HG03432 (cell line): ENCODE measurements at regions not wholly inside any gene's neighbourhood (a gene's known extent, or its start where the extent isn't known, plus 50 kb on each side); places are given as distances from the start of the nearest gene placed in this dataset.

Source experiments
- ATAC-seq: cut with Tn5 transposase; IDR thresholded peaks from one replicate; pipeline ENCODE4 v1.9.1; 2021; ENCODE audit warnings: mild to moderate bottlenecking, moderate library complexity; ENCODE audit not compliant: unreplicated experiment

DNA sequence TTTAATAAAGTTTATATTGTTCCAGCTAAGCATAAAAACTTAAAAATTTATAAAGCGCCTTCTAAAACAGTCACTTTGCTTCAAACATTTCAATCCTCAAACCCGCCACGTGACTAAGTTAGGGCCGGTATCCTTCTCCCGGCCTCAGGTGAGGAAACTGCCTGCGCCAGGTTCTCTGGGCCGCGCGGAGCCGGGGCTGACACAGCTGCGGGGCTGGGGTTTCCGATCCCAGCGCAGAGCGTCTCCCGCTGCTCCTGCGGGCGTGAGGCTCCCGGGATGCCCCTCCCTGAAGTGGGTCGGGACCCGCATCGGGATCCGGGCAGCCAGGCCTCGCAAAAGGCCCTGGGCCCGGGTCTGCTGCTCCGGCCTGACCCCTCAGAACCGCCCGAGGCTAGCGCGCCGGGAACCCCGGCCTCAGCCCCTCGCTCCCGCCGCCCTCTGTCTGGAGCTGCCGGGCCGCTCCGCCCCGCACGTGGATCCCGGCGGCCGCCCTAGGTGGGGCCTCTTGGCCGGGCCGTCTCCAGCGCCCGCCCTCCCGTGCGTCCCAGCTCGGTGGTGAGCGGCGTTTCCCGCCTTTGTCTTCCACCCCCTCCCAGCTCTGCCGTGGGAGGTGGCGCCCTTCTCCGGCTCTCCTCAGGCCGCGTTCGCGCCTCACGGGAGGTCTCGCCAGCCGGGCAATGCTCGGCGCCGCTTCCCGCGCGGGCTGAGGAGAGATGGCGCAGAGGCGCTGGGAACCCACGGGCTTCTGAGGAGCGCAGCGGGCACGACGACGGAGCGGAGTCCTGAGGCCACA, 267.9 kb downstream of the DLL1 start:
- ATAC-seq: no peak

DNA sequence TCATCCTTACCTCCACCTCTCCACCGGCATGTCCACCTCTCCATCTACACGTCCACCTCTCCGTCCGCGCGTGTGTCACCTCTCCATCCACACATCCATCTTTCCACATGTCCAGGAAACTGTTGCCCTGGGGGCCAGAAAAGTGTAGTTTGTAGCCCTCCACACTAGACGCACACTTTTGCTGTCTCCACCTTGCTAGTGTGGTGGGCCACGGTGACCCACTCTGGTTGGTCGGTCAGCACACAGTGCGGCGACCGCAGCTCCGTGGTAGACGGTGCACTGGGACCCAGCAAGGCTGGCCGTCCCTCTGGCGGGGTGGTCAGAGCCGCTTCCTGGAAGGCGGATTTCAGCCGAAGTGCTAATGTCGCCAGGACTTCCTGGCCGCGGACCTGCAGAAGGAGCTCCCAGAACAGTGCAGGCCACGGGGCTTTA, 268.6 kb downstream of the DLL1 start:
- ATAC-seq: no peak

DNA sequence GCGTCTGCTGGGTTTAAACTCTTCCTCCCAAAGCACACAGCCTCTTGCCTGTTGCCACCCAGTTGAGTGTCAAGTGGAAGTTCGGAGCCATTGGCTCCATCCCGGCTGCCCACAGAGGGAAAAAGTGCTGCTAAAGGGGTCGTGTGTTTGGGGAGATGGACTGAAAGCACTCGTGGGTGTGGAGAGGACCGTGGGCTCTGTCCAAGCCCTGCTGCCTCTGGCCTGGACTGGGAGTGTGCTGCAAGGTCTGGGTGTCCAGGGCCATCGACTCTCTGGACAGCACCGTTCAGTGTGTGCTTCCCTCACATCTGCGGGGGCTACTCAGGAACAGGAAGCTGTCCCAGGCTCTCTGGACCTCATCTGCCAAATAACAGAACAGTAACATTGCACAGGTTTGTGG, 269.3 kb downstream of the DLL1 start:
- no peak for ATAC-seq

DNA sequence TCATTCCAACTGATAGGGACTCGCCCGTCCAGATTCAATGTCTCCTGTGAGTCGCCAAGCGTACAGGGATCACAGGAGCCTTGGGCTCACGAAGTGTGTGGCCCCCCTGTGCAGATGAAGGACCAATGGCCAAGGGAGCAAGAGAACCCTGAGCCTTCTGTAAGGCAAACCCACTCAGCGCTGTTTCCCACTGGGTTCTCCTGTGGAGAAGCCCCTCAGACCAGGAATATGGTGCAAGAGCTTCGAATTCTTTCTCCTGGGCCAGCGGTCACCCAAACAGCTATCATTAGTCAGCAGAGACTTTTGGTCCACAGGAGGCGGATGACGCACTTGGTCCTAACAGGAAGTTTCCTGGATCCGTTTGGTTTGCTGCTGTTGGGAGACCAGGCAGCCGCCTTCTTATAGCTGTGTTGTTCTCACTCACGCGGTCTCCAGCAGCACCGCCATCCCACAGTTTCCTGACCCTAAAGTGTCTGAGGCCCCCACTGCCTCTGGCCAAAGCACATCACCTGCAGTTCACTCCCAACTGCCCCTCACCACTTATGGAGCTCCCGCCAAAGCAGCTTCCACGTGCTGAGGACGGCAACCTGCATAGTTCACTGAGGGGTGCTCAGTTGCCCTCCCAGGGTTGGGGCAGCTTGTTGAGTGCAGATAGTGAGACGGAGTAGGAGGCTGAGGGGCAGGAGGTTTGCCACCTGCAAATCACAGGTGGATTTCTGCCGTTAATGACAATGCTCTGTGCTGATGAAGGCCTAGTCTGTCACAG, 268.6 kb downstream of the ERMARD start:
- ATAC-seq: no peak

DNA sequence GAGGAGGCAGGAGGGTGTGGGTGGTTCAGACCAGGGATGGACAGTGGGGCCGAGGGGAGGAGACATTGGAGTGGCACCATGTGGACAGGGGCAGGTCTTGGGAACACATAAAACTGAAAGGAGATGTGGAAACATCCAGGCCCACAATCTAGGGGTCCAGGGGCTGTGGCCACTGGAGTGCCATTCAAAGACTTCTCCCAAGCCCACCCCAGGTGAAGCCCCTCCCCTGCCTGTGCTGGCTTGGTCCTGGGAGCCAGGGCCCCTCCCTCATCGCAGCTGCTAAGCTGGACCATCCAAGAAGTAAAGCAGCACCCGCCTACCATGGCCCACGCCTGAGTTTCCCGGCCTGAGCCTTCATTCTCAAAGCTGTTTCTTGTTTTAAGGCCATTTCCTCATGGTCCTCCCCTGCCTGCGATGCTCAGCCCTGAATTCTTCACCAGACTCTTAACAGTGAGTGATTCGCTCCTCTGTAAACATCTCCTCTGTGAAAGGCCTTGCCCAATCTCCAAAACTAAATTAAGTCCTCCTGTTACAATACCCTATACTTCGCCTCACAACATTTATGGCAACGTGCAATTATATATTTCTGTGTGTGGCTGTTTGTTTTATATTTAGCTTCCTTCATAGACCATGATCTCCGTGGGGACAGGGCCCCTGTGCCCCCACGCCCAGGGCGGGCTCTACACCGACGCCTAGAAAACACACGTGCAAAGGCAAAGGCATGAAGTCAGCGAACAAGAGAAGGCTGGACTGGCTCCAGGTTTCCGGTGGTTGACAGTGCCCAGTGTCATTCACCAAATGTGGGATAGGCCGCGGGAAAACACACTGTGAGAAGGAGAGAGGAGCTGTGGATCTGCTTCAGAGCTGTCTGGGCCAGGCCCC, 267.8 kb downstream of the ERMARD start:
- no peak for ATAC-seq

DNA sequence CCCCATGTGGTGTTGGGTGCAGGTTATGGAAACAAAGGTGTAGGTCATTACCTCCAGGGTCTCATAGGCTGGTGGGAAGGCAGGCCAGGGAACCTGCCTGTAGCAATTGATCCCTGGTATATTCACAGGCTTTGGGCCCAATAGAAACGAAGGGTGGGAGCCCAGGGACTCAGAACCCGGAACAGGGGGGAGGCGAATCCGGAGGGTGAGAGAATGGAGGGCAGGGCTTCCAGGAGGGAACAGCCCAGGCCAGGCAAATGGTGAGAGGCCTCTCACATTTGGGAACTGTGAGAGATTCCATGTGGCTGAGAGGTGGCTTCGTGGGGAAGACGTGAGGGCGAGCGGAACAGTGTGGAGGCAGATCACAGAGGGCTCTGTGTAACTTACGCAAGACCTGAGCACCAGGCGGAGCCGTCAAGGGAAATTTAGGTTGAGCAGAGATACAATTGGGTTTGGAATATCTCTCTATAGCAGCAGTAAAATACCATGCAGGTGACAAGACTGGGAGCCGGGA, 267.1 kb downstream of the ERMARD start:
- ATAC-seq: no peak

DNA sequence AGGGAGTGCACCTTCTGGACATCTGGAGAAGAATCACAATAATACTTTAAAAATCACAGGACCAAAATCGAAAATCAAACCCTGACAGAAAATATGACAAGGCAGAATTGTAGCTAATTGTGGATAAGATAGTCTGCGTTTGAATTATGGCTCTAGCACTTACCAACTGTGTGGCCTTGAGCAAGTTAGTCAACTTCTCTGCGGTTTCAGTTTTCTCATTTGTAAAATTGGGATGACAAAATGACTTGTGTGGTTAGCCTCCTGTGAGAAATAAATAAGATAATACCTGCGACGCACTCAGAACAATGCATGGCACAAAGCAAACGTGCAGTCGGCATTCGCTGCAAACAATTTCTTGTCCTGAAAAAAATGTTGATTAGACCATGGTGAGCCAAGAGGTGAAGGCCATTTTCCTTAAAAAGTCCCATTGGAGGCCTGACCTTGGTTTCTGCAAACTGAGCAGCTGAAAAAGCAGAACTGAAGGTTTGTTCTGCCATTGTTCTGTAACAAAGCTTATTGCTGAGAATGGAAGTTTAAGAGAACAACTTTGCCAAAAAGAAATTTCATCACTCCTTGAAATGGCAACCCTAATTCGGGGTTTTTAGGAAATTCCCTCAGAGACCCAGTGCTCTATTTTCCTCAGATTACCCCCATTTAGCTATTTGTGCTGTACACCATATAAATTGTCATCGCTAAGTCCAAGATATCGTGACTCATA, 266.3 kb downstream of the ERMARD start:
- ATAC-seq: no peak

DNA sequence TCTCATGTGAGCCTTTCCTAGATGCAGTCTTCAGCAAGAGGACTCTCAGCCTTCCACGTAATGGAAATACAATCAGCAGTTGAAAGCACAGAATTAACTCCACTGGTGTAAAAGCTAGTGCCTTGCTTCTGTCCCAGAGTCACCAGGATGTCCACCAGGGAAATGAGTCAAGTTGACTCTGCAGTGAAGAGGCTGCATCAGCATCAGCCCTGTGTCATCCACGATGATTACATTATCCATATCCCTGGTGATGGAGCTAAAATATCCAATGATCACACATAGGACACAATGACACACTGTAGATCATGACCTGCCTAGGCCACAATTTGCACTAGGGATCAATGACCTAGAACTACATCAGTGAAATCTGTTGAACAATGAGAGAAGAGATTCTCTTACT, 262.4 kb downstream of the ERMARD start:
- ATAC-seq: no peak

DNA sequence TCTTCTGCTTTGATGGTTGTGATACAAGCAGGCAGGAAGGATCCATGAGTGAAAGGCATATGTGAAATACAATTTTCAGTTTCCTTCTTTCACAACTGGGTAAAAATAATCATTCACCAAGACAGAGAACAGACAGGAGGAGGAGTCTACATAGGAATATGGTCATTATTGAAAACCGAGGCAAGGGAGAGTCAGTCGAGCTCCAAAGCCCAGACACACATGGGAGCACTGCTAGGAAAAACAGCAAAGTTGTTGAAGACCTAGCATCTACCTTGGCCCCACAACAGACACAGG, 260.6 kb downstream of the ERMARD start:
- no peak for ATAC-seq

DNA sequence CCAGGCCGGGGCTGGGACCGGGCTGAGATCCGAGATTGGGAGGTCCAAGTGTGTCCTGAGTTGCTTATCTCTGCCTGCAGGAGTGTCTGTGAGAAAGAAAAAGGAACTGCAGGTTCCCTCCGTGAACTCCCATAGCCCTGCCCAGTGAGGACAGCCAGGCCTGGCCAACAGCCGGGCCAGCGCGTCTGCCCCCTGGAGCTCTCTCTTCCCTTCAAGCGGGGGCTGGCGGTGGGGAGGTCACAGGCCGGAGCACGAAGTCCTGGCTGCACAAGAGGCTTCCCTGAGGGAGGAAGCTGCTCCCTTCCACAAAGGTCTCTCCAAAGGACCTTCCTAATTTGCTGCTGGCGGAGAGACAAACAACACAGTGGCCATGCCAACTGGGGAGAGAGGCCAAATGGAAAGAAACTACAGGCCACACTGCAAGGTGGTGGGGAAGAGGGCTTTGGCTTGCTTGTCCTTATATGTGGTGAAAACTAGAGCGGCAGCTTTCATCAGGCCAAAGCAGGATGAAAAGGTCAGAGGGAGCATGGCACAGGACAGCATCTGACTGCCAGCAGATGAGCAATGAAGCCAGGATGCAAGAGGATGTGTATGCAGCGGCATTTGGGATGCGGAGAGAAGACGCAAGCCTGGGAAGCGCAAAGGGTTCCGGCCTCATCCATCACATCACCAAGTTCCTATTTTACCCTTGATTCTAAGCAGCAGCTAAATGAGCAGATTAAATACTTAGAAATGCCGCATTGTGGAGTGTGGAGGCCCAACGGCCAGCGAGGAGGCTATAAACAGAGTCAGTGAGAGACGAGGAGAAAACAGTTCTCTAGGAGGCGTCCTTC, 260.0 kb downstream of the ERMARD start:
- ATAC-seq: no peak

DNA sequence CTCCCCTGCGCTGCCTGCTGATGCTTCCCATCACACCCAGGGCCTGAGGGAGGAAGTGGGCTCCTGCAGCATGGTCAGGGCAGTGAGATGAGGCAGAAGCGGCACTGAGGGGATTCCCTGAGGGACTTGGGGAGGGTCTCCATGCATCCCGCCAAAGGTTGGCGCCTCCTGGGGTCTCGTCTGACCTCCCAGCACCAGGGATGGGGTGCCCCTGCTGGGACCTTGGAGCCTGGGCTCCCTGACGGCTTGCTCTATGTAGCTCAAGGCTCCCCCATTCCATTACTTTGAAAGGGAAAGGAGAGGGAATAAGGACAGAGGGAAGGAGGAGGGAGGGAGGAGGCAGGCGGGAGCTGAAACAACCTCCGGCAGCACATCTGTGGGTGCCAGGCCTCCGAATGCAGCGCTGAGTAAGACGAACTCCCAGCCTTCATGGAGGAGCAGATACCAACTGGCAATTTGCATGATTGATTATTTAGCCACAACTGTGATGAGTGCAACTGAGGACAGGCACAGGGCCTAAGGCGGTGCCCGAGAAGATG, 259.3 kb downstream of the ERMARD start:
- no peak for ATAC-seq

DNA sequence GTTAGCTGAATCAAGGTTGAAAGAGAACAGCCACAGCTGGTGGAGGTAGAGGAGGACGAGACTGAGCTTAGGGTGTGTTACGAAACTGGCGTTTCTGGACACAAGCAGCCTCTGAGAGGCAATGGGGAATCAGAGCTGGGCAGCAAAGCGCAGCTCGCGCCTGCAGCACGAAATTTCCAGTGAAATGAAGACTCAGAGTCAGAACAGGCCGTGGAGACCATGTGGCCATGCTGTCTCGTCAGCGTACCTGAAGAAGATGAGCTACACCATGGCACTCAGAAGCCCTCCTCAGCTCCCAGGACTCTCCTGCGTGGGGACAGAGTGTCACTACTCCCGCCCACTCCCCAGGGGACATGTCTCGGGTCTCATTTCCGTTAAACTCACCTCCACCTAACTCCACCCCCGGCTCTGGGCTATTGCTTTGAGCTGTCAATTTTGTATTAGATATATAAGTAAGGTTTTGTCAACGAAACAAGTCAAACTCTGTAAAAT, 256.9 kb downstream of the ERMARD start:
- ATAC-seq: no peak

DNA sequence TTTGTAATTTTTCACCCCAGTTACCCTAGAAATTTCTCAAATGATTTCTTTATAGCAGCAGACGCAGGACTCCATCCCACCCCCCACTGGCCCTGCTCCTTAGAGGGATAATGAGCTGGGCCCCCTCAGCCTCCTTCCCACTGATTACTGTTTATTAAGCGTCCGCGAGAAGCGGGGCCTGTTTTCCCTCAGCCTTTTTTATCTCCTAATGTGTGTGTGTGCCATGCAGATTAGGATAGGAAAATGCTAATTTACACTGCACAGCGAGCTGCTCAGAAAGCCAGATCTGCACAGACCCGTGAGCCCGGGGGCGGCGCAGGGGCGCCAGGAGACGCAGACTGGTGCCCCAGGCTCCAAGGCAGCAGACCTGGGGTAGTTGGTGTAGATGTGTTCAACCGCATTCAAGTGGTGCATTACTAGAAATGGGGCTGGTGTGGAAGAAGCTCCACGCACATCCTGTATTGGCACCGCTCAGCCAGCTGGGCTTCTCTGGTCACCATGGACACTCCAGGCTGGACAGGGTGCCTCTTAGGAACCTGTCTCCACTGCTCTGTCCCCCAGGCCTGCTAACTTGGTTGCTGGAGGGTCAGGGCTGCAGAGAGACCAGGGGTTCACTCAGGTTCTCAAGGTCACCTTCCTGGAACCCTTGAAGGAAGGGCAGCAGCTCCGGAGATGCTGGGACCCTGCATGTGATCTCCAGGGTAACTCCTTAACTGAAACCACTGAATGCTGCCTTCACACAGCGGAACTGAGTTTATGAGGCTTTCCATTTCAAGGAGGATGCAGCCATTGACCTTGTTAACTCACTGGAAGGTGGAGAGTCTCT, 256.3 kb downstream of the ERMARD start:
- ATAC-seq: no peak

DNA sequence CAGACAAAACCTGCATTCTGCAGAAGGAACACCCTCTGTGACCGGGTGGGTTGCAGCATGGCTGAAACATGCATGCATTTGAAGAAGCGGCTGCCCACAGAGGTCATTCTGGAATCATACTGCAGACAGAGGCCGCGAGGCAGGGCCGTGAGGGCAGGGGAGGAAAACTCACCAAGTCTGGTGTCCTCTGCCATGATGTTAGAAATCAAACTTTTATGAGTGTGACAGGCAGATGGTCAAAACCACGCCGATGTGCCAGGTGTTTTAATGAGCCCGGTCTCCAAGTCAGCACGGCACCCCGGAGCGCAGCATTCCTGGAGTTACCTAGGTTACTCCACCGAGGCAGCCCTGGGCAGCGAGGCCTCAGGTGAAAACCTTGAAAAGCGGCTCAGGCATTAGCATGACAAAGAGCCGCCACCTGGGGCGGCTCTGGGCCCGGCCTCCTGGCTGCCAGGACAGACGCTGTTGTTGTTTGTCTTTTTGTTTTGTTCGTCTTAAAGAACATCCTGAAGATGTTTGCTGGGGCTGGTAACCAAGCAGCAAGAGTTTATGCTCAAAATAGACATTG, 255.6 kb downstream of the ERMARD start:
- ATAC-seq: no peak

DNA sequence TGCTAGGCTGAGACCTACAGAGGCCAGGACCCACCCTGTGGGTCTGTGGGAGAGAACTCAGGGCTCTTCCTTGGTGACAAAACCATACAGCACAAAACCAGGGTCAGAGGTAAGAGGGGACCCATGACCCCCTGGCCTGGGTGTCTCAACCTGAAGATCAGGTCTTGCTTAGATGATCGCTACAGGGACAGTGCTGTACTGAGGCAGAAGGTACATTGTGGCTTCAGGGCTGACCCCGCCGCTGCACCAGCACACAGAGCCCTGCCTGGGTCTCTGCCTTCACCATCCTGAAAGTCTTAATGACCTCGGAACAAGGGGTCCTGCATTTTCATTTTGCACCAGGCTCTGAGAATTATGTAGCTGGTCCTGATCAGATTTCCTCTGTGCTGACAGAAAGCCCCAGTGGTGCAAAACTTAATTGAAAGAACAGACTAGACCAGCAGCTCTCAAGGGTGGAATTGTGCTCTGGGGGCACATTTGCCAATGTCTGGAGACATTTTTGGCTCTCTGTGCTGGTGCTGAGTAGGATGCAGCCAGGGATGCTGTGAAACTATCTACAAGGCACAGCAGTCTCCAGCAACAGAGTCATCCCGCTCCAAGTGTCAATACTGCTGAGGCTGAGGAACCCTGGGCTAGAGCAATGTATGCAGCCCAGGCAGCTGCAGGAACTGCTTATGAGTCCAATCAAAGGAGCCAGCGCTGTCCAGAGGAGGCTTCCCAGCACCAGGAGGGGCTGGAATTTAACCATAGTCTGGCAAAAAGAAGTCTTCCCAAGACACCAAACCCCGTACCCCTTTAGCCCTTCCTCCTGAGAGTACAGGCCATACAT, 254.9 kb downstream of the ERMARD start:
- ATAC-seq: no peak

DNA sequence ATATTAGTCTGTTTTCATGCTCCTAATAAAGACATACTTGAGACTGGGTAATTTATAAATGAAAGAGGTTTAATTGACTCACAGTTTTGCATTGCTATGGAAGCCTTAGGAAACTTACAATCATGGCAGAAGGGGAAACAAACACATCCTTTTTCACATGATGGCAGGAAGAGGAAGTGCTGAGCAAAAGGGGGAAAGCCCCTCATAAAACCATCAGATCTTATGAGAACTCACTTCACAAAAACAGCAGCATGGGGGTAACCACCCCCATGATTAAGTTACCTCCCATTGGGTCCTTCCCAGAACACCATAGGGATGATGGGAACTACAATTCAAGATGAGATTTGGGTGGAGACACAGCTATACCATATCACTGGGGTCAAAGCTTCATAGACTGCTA, 254.2 kb downstream of the ERMARD start:
- no peak for ATAC-seq

DNA sequence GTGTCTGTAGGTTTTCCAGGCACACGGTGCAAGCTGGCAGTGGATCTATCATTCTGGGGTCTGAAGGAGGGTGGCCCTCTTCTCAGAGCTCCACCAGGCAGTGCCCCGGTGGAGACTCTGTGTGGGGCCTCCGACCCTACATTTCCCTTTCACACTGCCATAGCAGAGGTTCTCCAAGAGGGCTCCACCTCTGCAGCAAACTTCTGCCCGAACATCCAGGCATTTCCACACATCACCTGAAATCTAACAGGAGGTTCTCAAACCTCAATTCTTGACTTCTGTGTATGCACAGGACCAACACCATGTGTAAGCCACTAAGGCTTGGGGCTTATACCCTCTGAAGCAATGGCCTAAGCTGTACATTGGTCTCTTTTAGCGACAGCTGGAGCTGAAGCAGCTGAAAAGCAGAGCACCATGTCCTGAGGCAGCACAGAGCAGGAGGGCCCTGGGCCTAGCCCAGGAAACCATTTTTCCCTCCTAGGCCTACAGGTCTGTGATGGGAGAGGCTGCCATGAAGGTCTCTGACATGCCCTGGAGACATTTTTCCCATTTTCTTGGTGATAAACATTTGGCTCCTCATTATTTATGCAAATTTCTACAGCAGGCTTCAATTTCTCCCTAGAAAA, 253.3 kb downstream of the ERMARD start:
- ATAC-seq: no peak
